ENCODE measurements at regions not wholly inside any gene's neighbourhood (a gene's known extent, or its start where the extent isn't known, plus 50 kb on each side); places are given as distances from the start of the nearest gene placed in this dataset.

- TF ChIP-seq CTCF (conservative IDR thresholded peaks at IDR 0.05; ENCODE audit: low read length): no peak
- no peak for TF ChIP-seq EZH2phosphoT487 (IDR thresholded peaks at IDR 0.05; ENCODE audit: borderline replicate concordance, low read depth, low read length)
These were observed 363.4 kb downstream of the TMEM167A start for GRCh38 chr5:82713811-82714210.
